Osteoblast (primary cell): ENCODE measurements at regions not wholly inside any gene's neighbourhood (a gene's known extent, or its start where the extent isn't known, plus 50 kb on each side); places are given as distances from the start of the nearest gene placed in this dataset.

Experiments used
- DNase-seq: peaks from one replicate; pipeline ENCODE4 v3.0.0; 2011; ENCODE audit warnings: low spot score, mixed read lengths; ENCODE audit not compliant: insufficient read length; ENCODE audit errors: missing footprints
- H2AFZ ChIP-seq: 2 replicates; pipeline ENCODE4 v1.6.0; 2011; ENCODE audit warnings: mild to moderate bottlenecking, low read length
- H3K27ac ChIP-seq: 2 replicates; pipeline ENCODE4 v1.5.1; 2011; ENCODE audit warnings: mild to moderate bottlenecking, low read depth, low read length, moderate library complexity
- H3K27me3 ChIP-seq: 2 replicates; pipeline ENCODE4 v1.6.0; 2012; ENCODE audit warnings: mild to moderate bottlenecking, control low read depth, inconsistent platforms, low read length, moderate library complexity; ENCODE audit not compliant: insufficient read depth
- H3K36me3 ChIP-seq: 2 replicates; pipeline ENCODE4 v1.5.1; 2011; ENCODE audit warnings: mild to moderate bottlenecking, low read length, control low read depth, moderate library complexity; ENCODE audit not compliant: insufficient read depth
- H3K4me1 ChIP-seq: 2 replicates; pipeline ENCODE4 v1.5.1; 2011; ENCODE audit warnings: mild to moderate bottlenecking, low read length, control low read depth, moderate library complexity; ENCODE audit not compliant: insufficient read depth
- H3K4me2 ChIP-seq: 2 replicates; pipeline ENCODE4 v1.6.0; 2011; ENCODE audit warnings: mild to moderate bottlenecking, low read length; ENCODE audit not compliant: insufficient read depth
- H3K4me3 ChIP-seq: fragments of 200-600 bp; sonication (generic); 3 replicates; pipeline ENCODE4 v1.5.1; 2012; ENCODE audit warnings: mild to moderate bottlenecking, low read length, inconsistent platforms; ENCODE audit not compliant: insufficient read depth
- H3K79me2 ChIP-seq: 2 replicates; pipeline ENCODE4 v1.6.0; 2012; ENCODE audit warnings: mild to moderate bottlenecking, low read length, control low read depth, inconsistent platforms; ENCODE audit not compliant: insufficient read depth
- H3K9me3 ChIP-seq: 2 replicates; pipeline ENCODE4 v1.5.1; 2011; ENCODE audit warnings: low read depth, low read length, control low read depth
- H4K20me1 ChIP-seq: 2 replicates; pipeline ENCODE4 v1.6.0; 2012; ENCODE audit warnings: mild to moderate bottlenecking, low read length, control low read depth; ENCODE audit not compliant: insufficient read depth
- TF ChIP-seq, protein P1 (sequence below): IDR thresholded peaks from 2 replicates; pipeline ENCODE4 v1.5.1; 2011; ENCODE audit warnings: mild to moderate bottlenecking, low read depth, low read length, moderate library complexity; ENCODE audit errors: extremely low read depth

DNA sequence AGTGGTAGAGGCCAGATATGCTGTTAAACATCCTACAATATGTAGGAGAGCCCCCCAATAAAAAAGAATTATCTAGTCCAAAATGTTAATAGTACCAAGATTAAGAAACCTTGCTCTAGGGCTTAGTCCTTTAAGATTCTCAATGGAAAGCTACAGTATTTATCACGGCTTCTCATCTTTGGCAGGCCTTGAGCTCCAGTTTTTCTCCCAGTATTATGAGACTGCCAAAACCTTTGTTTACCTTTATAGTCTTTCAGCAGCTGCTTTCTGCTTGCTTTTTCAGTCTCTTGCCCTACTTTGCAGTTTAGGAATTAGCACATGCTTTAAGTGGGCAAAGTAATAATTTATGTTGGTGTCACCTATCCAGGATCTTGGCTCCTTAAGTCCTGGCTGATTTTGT lies 59.7 kb downstream of the NHLRC1 start:
- no peaks in the 10 kb centered on the region for H3K4me1 ChIP-seq
- no peaks in the 10 kb centered on the region for H4K20me1 ChIP-seq
- no peaks in the 10 kb centered on the region for H3K36me3 ChIP-seq
- no peak for DNase-seq
- no peak overlapping the region for H3K4me3 ChIP-seq
- H3K27me3 ChIP-seq = no peaks in the 10 kb centered on the region
- H3K27ac ChIP-seq = no peak overlapping the region
- no peaks in the 10 kb centered on the region for H3K9me3 ChIP-seq
- TF ChIP-seq, protein P1, sequence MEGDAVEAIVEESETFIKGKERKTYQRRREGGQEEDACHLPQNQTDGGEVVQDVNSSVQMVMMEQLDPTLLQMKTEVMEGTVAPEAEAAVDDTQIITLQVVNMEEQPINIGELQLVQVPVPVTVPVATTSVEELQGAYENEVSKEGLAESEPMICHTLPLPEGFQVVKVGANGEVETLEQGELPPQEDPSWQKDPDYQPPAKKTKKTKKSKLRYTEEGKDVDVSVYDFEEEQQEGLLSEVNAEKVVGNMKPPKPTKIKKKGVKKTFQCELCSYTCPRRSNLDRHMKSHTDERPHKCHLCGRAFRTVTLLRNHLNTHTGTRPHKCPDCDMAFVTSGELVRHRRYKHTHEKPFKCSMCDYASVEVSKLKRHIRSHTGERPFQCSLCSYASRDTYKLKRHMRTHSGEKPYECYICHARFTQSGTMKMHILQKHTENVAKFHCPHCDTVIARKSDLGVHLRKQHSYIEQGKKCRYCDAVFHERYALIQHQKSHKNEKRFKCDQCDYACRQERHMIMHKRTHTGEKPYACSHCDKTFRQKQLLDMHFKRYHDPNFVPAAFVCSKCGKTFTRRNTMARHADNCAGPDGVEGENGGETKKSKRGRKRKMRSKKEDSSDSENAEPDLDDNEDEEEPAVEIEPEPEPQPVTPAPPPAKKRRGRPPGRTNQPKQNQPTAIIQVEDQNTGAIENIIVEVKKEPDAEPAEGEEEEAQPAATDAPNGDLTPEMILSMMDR = no peak
- no peak overlapping the region for H3K4me2 ChIP-seq
- no peaks in the 10 kb centered on the region for H3K79me2 ChIP-seq
- H2AFZ ChIP-seq = no peak overlapping the region

DNA sequence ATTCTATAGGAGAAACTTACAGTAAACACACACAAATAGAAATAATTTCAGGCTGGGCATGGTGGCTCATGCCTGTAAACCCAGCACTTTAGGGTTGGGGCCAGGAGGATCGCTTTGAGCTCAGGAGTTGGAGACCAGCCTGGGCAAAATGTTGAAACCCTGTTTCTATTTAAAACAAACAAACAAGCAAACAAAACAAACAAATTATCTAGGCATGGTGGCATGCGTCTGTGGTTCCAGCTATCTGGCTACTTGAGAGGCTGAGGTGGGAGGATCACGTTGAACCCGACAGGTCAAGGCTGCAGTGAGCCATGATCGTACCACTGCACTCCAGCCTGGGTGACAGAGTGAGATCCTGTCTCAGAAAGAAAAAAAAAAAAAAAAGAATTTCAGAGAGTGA lies 64.0 kb downstream of the NHLRC1 start:
- Histone ChIP-seq H4K20me1 (no peaks in the 10 kb centered on the region), H3K4me1 (no peaks in the 10 kb centered on the region), H3K27me3 (no peaks in the 10 kb centered on the region), H2AFZ (no peak overlapping the region), H3K79me2 (no peaks in the 10 kb centered on the region), H3K27ac (no peak overlapping the region), H3K4me2 (no peak overlapping the region), H3K4me3 (no peak overlapping the region), H3K36me3 (no peaks in the 10 kb centered on the region), H3K9me3 (no peaks in the 10 kb centered on the region)
- TF ChIP-seq, protein P1 = no peak
- no peak for DNase-seq

DNA sequence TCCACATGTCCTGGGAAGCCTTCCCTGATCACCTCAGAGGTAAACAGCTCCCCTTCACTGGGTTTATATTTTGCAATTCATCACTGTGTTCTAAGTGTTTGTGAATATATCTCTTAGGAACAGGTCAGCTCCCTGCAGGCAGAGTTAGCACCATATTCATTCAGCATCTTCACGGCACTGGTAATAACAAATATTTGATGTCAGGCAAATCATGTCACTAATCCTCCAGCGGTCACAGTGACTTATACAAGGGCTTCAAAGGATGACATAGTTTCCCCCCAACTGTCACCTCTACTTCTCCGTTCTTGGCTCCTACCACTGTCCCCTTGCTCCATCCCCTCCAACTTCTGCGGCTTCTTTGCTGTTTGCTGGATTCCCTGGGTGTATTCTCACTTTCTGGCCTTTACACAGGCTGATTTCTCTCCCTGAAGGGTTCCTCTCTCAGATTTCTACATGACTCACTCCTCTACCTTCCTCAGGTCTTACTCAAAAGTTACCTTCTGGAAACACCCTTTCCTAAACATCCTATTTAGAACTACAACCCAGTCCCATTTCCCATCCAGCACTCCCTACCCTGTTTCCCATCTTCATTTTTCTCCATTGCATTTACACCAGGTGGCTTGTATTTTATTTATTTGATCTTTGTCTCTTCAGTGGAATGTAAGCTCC lies 66.6 kb downstream of the NHLRC1 start:
- no peaks in the 10 kb centered on the region for H3K4me1 ChIP-seq
- no peak overlapping the region for H3K4me2 ChIP-seq
- no peaks in the 10 kb centered on the region for H3K27me3 ChIP-seq
- TF ChIP-seq, protein P1 = no peak
- H3K27ac ChIP-seq = no peak overlapping the region
- no peak for DNase-seq
- H3K79me2 ChIP-seq = no peaks in the 10 kb centered on the region
- no peak overlapping the region for H2AFZ ChIP-seq
- no peaks in the 10 kb centered on the region for H3K9me3 ChIP-seq
- no peaks in the 10 kb centered on the region for H4K20me1 ChIP-seq
- H3K4me3 ChIP-seq = no peak overlapping the region
- no peaks in the 10 kb centered on the region for H3K36me3 ChIP-seq

DNA sequence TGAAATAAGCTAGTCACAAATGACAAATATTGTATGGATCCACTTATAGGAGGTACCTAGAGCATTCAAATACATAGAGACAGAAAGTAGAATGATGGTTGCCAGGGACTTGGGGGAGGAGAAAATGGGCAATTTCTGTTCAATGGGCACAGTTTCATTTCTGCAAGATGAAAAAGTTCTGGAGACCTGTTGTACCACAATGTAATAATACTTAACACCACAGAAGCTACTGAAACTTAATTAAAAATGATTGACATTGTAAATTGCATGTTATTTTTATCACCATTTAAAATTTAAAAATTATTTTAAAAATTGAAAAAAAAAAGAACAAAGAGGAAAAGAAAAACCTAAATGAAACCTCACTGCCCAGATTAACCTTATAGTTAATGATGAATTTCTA lies 67.4 kb downstream of the NHLRC1 start:
- Histone ChIP-seq H3K36me3 (no peaks in the 10 kb centered on the region), H3K4me1 (no peaks in the 10 kb centered on the region), H3K79me2 (no peaks in the 10 kb centered on the region), H4K20me1 (no peaks in the 10 kb centered on the region), H3K9me3 (no peaks in the 10 kb centered on the region), H3K27me3 (no peaks in the 10 kb centered on the region), H3K4me3 (no peak overlapping the region), H3K27ac (no peak overlapping the region), H3K4me2 (no peak overlapping the region), H2AFZ (no peak overlapping the region)
- DNase-seq = no peak
- TF ChIP-seq, protein P1 = no peak
